Esophagus muscularis mucosa (tissue), 4 donors: ENCODE measurements at regions not wholly inside any gene's neighbourhood (a gene's known extent, or its start where the extent isn't known, plus 50 kb on each side); places are given as distances from the start of the nearest gene placed in this dataset.

Experiments used
- DNase-seq: peaks from one replicate; pipeline ENCODE4 v3.0.0-alpha.2; 2017; ENCODE audit errors: extremely low spot score
- H3K27ac ChIP-seq, 4 donors: fragments of 200-600 bp; sonication (generic); replicated peaks in 1 of 4; 1 replicate in 3 of 4; 2 replicates in 1 of 4; pipeline ENCODE4 v1.5.1; 2016 to 2019; ENCODE audit warnings: mild to moderate bottlenecking in 1 of 4
- H3K27me3 ChIP-seq, 4 donors: fragments of 200-600 bp; sonication (generic); one replicate each; pipeline versions ENCODE4 v1.5.1 to v1.6.0; 2016 to 2019
- H3K36me3 ChIP-seq, 4 donors: fragments of 200-600 bp; sonication (generic); one replicate each; pipeline ENCODE4 v1.5.1; 2016 to 2019
- H3K4me1 ChIP-seq, 4 donors: fragments of 200-600 bp; sonication (generic); one replicate each; pipeline ENCODE4 v1.5.1; 2016 to 2019
- H3K4me3 ChIP-seq, 4 donors: fragments of 200-600 bp; sonication (generic); 1 replicate in 2 of 4; 2 replicates in 2 of 4; pipeline ENCODE4 v1.5.1; 2016 to 2019; ENCODE audit warnings: mild to moderate bottlenecking in 4 of 4, moderate library complexity in 1 of 4
- H3K9me3 ChIP-seq, 4 donors: fragments of 200-600 bp; sonication (generic); 1 replicate in 3 of 4; 2 replicates in 1 of 4; pipeline ENCODE4 v1.5.1; 2016 to 2019
- EP300 ChIP-seq: sonication (generic); formaldehyde crosslinking; IDR thresholded peaks from one replicate; pipeline ENCODE4 v1.6.1; 2017; ENCODE audit warnings: antibody characterized with exemption
- POLR2A ChIP-seq: fragments of 450-650 bp; IDR thresholded peaks from one replicate; pipeline ENCODE4 v1.6.1; 2017; ENCODE audit warnings: antibody characterized with exemption, moderate library complexity, mild to moderate bottlenecking, low read depth
- POLR2AphosphoS5 ChIP-seq, 2 donors: sonication (generic); formaldehyde crosslinking; IDR thresholded peaks; one replicate each; pipeline ENCODE4 v1.6.1; 2017; ENCODE audit warnings: antibody characterized with exemption in 2 of 2
- WGBS: methylation state at CpG from one replicate; pipeline ENCODE4 v1.1.5; 2018; 5-methylcytosine and 5-hydroxymethylcytosine counted together
- intact Hi-C: fragments of 100-400 bp; cut with DNase I; formaldehyde crosslinking; loops from one replicate; pipeline ENCODE4 v1.15.1; 2023
- TF ChIP-seq, protein P1 (sequence below), 3 experiments: fragments of 200-600 bp in 2 of 3; fragments of 450-650 bp in 1 of 3; sonication (generic) in 2 of 3; IDR thresholded peaks; one replicate each; pipeline ENCODE4 v1.5.1; 2017 to 2019; ENCODE audit warnings: antibody characterized with exemption in 3 of 3, mild to moderate bottlenecking in 2 of 3, moderate library complexity in 1 of 3

- H3K27ac ChIP-seq, result no peak overlapping the region
- no peaks in the 10 kb centered on the region for H3K27me3 ChIP-seq
- no peak for TF ChIP-seq POLR2A
- TF ChIP-seq POLR2AphosphoS5 (IDR thresholded peaks at IDR 0.05), result no peak
- TF ChIP-seq, protein P1, sequence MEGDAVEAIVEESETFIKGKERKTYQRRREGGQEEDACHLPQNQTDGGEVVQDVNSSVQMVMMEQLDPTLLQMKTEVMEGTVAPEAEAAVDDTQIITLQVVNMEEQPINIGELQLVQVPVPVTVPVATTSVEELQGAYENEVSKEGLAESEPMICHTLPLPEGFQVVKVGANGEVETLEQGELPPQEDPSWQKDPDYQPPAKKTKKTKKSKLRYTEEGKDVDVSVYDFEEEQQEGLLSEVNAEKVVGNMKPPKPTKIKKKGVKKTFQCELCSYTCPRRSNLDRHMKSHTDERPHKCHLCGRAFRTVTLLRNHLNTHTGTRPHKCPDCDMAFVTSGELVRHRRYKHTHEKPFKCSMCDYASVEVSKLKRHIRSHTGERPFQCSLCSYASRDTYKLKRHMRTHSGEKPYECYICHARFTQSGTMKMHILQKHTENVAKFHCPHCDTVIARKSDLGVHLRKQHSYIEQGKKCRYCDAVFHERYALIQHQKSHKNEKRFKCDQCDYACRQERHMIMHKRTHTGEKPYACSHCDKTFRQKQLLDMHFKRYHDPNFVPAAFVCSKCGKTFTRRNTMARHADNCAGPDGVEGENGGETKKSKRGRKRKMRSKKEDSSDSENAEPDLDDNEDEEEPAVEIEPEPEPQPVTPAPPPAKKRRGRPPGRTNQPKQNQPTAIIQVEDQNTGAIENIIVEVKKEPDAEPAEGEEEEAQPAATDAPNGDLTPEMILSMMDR (IDR thresholded peaks at IDR 0.05), result no peak
- no peak for TF ChIP-seq EP300
- H3K9me3 ChIP-seq, result no peaks in the 10 kb centered on the region
- no peak overlapping the region for H3K4me3 ChIP-seq
- no peaks in the 10 kb centered on the region for H3K36me3 ChIP-seq
- H3K4me1 ChIP-seq, result no peaks in the 10 kb centered on the region
- no peak for DNase-seq
- WGBS, result 56% methylated on average over 2 of the region's 2 CpGs
- intact Hi-C loops, result no loop called here
These were observed 60.1 kb upstream of the GUCY1A2 start for GRCh38 chr11:107078375-107078774.

GRCh38 chr11:107076832-107077231 lies 58.6 kb upstream of the GUCY1A2 start:
- H3K36me3 ChIP-seq, result no peaks in the 10 kb centered on the region
- no peaks in the 10 kb centered on the region for H3K9me3 ChIP-seq
- H3K4me1 ChIP-seq, result no peaks in the 10 kb centered on the region
- WGBS, result 51% methylated on average over 2 of the region's 2 CpGs
- TF ChIP-seq POLR2A (no peak), EP300 (no peak), POLR2AphosphoS5 (IDR thresholded peaks at IDR 0.05) (no peak)
- TF ChIP-seq, protein P1 (IDR thresholded peaks at IDR 0.05), result no peak
- H3K4me3 ChIP-seq, result no peak overlapping the region
- intact Hi-C loops, result no loop called here
- DNase-seq, result no peak
- H3K27ac ChIP-seq, result no peak overlapping the region
- H3K27me3 ChIP-seq, result no peaks in the 10 kb centered on the region

- no peak overlapping the region for H3K27ac ChIP-seq
- TF ChIP-seq POLR2AphosphoS5 (IDR thresholded peaks at IDR 0.05) (no peak), POLR2A (no peak)
- TF ChIP-seq, protein P1 (IDR thresholded peaks at IDR 0.05), result no peak
- H3K36me3 ChIP-seq, result no peaks in the 10 kb centered on the region
- no peak overlapping the region for H3K4me3 ChIP-seq
- intact Hi-C loops, result no loop called here
- H3K4me1 ChIP-seq, result no peaks in the 10 kb centered on the region
- H3K27me3 ChIP-seq, result no peaks in the 10 kb centered on the region
- DNase-seq, result no peak
- H3K9me3 ChIP-seq, result peaks cover 0 to 6% (median 0%) of the 10 kb centered on the region in 4 donors
These were observed 52.9 kb upstream of the GUCY1A2 start for GRCh38 chr11:107071129-107071528.
